ENCODE measurements at regions not wholly inside any gene's neighbourhood (a gene's known extent, or its start where the extent isn't known, plus 50 kb on each side); places are given as distances from the start of the nearest gene placed in this dataset.

DNA sequence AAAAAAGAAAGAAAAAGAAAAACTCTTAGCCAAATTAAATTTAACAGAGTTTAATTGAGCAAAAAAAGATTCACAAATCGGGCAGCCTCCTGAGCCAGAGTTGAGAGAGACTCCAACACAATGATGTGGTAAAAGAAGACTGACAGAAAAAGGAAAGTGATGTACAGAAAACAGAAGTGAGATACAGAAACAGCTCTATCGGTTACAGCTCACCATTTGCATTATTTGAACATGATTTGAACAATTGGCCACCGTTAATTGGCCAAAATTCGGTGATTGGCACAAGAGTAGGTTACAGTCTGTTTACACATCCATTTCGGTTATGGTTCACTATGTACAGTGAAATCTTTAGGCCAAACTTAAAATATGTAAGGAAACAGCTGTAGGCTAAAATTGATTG, 117.7 kb downstream of the SPTSSA start:
- peaks cover 4% of the 10 kb centered on the region for H3K27me3 Mint-ChIP-seq (ENCODE audit: insufficient read depth, low read depth)
- peaks cover 35% of the 10 kb centered on the region for H3K9me3 Mint-ChIP-seq
- Histone ChIP-seq H3F3A (ENCODE audit: low read depth) (peaks cover 5% of the 10 kb centered on the region), H3K36me3 (no peaks in the 10 kb centered on the region), H3K79me2 (ENCODE audit: low read depth) (no peaks in the 10 kb centered on the region), H3K27ac (no peak overlapping the region), H3K4me1 (no peaks in the 10 kb centered on the region), H3K9me3 (ENCODE audit: low read depth) (peaks cover 4% of the 10 kb centered on the region), H4K20me1 (ENCODE audit: low read depth) (no peaks in the 10 kb centered on the region), H3K4me2 (no peak overlapping the region), H3K4me3 (no peak overlapping the region), H2AFZ (replicated peaks) (no peak overlapping the region), H3K27me3 (no peaks in the 10 kb centered on the region), H3K9ac (no peak overlapping the region)
- TF ChIP-seq CTCF (IDR thresholded peaks at IDR 0.05) (no peak), EZH2 (IDR thresholded peaks at IDR 0.05) (no peak), EZH2phosphoT487 (IDR thresholded peaks at IDR 0.05) (no peak)
- H3K4me1 Mint-ChIP-seq = no peaks in the 10 kb centered on the region
- no peak overlapping the region for H3K27ac Mint-ChIP-seq
- no peak overlapping the region for H3K4me3 Mint-ChIP-seq
- H3K36me3 Mint-ChIP-seq = no peaks in the 10 kb centered on the region
- DNase-seq (ENCODE audit: low spot score) = no peak

- H3K4me2 ChIP-seq = no peak overlapping the region
- DNase-seq (ENCODE audit: low spot score) = no peak
- peaks cover 4% of the 10 kb centered on the region for H3K9me3 ChIP-seq (ENCODE audit: low read depth)
- H2AFZ ChIP-seq (replicated peaks) = no peak overlapping the region
- H3K4me3 ChIP-seq = no peak overlapping the region
- no peak overlapping the region for H3K9ac ChIP-seq
- H3K27me3 Mint-ChIP-seq (ENCODE audit: insufficient read depth, low read depth) = peaks cover 2% of the 10 kb centered on the region
- no peaks in the 10 kb centered on the region for H3K79me2 ChIP-seq (ENCODE audit: low read depth)
- H3K27ac ChIP-seq = no peak overlapping the region
- no peak for TF ChIP-seq EZH2 (IDR thresholded peaks at IDR 0.05)
- TF ChIP-seq EZH2phosphoT487 (IDR thresholded peaks at IDR 0.05) = no peak
- no peak for TF ChIP-seq CTCF (IDR thresholded peaks at IDR 0.05)
- no peaks in the 10 kb centered on the region for H3K36me3 Mint-ChIP-seq
- H3K36me3 ChIP-seq = no peaks in the 10 kb centered on the region
- no peaks in the 10 kb centered on the region for H3K4me1 Mint-ChIP-seq
- no peak overlapping the region for H3K27ac Mint-ChIP-seq
- no peaks in the 10 kb centered on the region for H3F3A ChIP-seq (ENCODE audit: low read depth)
- no peaks in the 10 kb centered on the region for H3K27me3 ChIP-seq
- no peak overlapping the region for H3K4me3 Mint-ChIP-seq
- H3K9me3 Mint-ChIP-seq = peaks cover 21% of the 10 kb centered on the region
- no peaks in the 10 kb centered on the region for H4K20me1 ChIP-seq (ENCODE audit: low read depth)
- no peaks in the 10 kb centered on the region for H3K4me1 ChIP-seq
These were observed 121.9 kb downstream of the SPTSSA start for GRCh38 chr14:34340025-34340625.

DNA sequence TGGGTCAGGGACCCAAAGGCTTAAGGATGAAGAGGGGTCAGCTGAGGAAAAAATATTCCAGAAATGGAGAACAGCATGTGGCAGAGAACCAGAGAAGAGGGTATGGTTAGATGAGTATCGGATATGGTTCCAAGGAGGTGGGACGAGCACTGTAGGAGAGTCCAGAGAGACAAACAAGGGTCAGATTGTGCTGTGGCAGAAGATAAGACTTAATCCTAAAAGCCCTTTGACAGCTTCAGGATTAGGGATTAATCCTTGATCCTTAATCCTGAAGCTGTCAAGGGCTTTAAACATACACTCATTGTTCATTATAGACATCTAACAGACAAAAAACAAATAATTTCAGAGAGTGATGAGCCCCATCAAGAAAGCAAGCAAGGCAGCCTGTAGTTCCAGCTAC, 124.0 kb downstream of the SPTSSA start:
- no peaks in the 10 kb centered on the region for H3K4me1 Mint-ChIP-seq
- no peaks in the 10 kb centered on the region for H3K36me3 Mint-ChIP-seq
- TF ChIP-seq CTCF (IDR thresholded peaks at IDR 0.05) (no peak), EZH2 (IDR thresholded peaks at IDR 0.05) (no peak), EZH2phosphoT487 (IDR thresholded peaks at IDR 0.05) (no peak)
- Histone ChIP-seq H4K20me1 (ENCODE audit: low read depth) (no peaks in the 10 kb centered on the region), H3K9me3 (ENCODE audit: low read depth) (peaks cover 4% of the 10 kb centered on the region), H3K4me2 (no peak overlapping the region), H3K36me3 (no peaks in the 10 kb centered on the region), H3K27ac (no peak overlapping the region), H3K79me2 (ENCODE audit: low read depth) (no peaks in the 10 kb centered on the region), H3K4me3 (no peak overlapping the region), H3F3A (ENCODE audit: low read depth) (no peaks in the 10 kb centered on the region), H3K9ac (no peak overlapping the region), H3K4me1 (no peaks in the 10 kb centered on the region), H2AFZ (replicated peaks) (no peak overlapping the region), H3K27me3 (no peaks in the 10 kb centered on the region)
- peaks cover 15% of the 10 kb centered on the region for H3K9me3 Mint-ChIP-seq
- no peak overlapping the region for H3K27ac Mint-ChIP-seq
- DNase-seq (ENCODE audit: low spot score) = no peak
- peaks cover 4% of the 10 kb centered on the region for H3K27me3 Mint-ChIP-seq (ENCODE audit: insufficient read depth, low read depth)
- no peak overlapping the region for H3K4me3 Mint-ChIP-seq
